Aorta (tissue), 5 donors: ENCODE measurements at regions not wholly inside any gene's neighbourhood (a gene's known extent, or its start where the extent isn't known, plus 50 kb on each side); places are given as distances from the start of the nearest gene placed in this dataset.
A peak's percentile ranks its signal among the peaks of the same experiment; 100 is the strongest.

Experiments
- ATAC-seq: fragments of 200-7000 bp; cut with Tn5 transposase; one replicate; pipeline ENCODE4 v1.9.1; 2022; ENCODE audit warnings: moderate library complexity; ENCODE audit not compliant: low FRiP score
- DNase-seq, 2 donors: peaks; one replicate each; pipeline ENCODE4 v3.0.0-alpha.2; 2020
- H3K27ac ChIP-seq, 2 donors: one replicate each; pipeline ENCODE4 v1.5.1; 2013; ENCODE audit warnings: low read length in 2 of 2, mild to moderate bottlenecking in 2 of 2, moderate library complexity in 2 of 2, control low read depth in 1 of 2, inconsistent platforms in 1 of 2, low read depth in 1 of 2
- H3K27me3 ChIP-seq, 2 donors: one replicate each; pipeline ENCODE4 v1.6.1; 2013; ENCODE audit warnings: control low read depth in 1 of 2, low read length in 1 of 2, mild to moderate bottlenecking in 1 of 2, moderate library complexity in 1 of 2; ENCODE audit not compliant: insufficient read depth in 2 of 2, control insufficient read depth in 1 of 2
- H3K36me3 ChIP-seq, 2 donors: one replicate each; pipeline ENCODE4 v1.6.1; 2013; ENCODE audit warnings: control low read depth in 1 of 2, low read length in 1 of 2, mild to moderate bottlenecking in 1 of 2; ENCODE audit not compliant: insufficient read depth in 2 of 2, control insufficient read depth in 1 of 2
- H3K4me1 ChIP-seq, 2 donors: one replicate each; pipeline ENCODE4 v1.6.1; 2013; ENCODE audit warnings: low read length in 2 of 2, control low read depth in 1 of 2, mild to moderate bottlenecking in 1 of 2, moderate library complexity in 1 of 2; ENCODE audit not compliant: insufficient read depth in 2 of 2, control insufficient read depth in 1 of 2
- H3K4me3 ChIP-seq, 2 donors: one replicate each; pipeline ENCODE4 v1.5.1; 2013; ENCODE audit warnings: low read length in 2 of 2, control low read depth in 1 of 2, mild to moderate bottlenecking in 1 of 2
- H3K9me3 ChIP-seq: one replicate; pipeline ENCODE4 v1.6.1; 2013; ENCODE audit warnings: mild to moderate bottlenecking, low read length; ENCODE audit not compliant: control insufficient read depth
- WGBS, 2 donors: extraction: QIAGEN DNeasy Blood & Tissue Kit; methylation state at CpG; one replicate each; pipeline ENCODE4 v1.1.7; 2013; 5-methylcytosine and 5-hydroxymethylcytosine counted together
- intact Hi-C, 2 donors: fragments of 100-400 bp; cut with DNase I; formaldehyde crosslinking; loops; one replicate each; pipeline versions ENCODE4 v1.14.2 to v1.15.0; 2022
- donor health status: healthy with polysubstance abuse.
- donor health status: Bipolar disorder and iron deficiency.
- donor health status: DM: no; HTN: no; CAD: no.
- donor health status: DM: no; HTN: no; CAD: no.
- donor health status: DM: yes; HTN: yes; CAD: no.

GRCh38 chr12:13362260-13362841 is 165.8 kb downstream of the EMP1 start:
- no peaks in the 10 kb centered on the region for H3K27me3 ChIP-seq
- no peaks in the 10 kb centered on the region for H3K4me1 ChIP-seq
- WGBS, 2 donors, result 53 to 60% methylated on average over 5 of the region's 5 CpGs
- H3K4me3 ChIP-seq, result no peak overlapping the region
- peak in 1 of 2 donors; percentile 79 for DNase-seq
- H3K9me3 ChIP-seq, result no peaks in the 10 kb centered on the region
- intact Hi-C loops, result loop anchor here (2.0 to 5.0 kb wide), 2 partner anchors 172 to 300 kb away; no protein-coding TSS in a partner anchor
- no peaks in the 10 kb centered on the region for H3K36me3 ChIP-seq
- H3K27ac ChIP-seq, result no peak overlapping the region
- peak; percentile 81 for ATAC-seq

- DNase-seq, result no peak
- Histone ChIP-seq H3K4me1 (no peaks in the 10 kb centered on the region), H3K4me3 (no peak overlapping the region), H3K27ac (no peak overlapping the region), H3K9me3 (no peaks in the 10 kb centered on the region), H3K36me3 (no peaks in the 10 kb centered on the region), H3K27me3 (no peaks in the 10 kb centered on the region)
- intact Hi-C loops, result loop anchor here (5.0 kb wide), 1 partner anchor 303 kb away; no protein-coding TSS in a partner anchor
- no peak for ATAC-seq
These were observed 163.1 kb downstream of the EMP1 start for GRCh38 chr12:13359636-13360035.

GRCh38 chr12:13358391-13358905 is 161.9 kb downstream of the EMP1 start:
- 70 to 78% methylated on average over 4 of the region's 4 CpGs for WGBS, 2 donors
- intact Hi-C loops, result no loop called here
- DNase-seq, result no peak

GRCh38 chr12:13350946-13351345 is 154.4 kb downstream of the EMP1 start:
- WGBS, 2 donors, result 89% methylated on average over 2 of the region's 2 CpGs
- intact Hi-C loops, result no loop called here
- ATAC-seq (no peak), DNase-seq (no peak)
- Histone ChIP-seq H3K4me3 (no peak overlapping the region), H3K9me3 (no peaks in the 10 kb centered on the region), H3K4me1 (no peaks in the 10 kb centered on the region), H3K27ac (no peak overlapping the region), H3K27me3 (no peaks in the 10 kb centered on the region), H3K36me3 (no peaks in the 10 kb centered on the region)

More at GRCh38 chr12:13358391-13358905, 161.9 kb downstream of the EMP1 start:
- ATAC-seq, result no peak
- Histone ChIP-seq H3K27ac (no peak overlapping the region), H3K4me3 (no peak overlapping the region), H3K27me3 (no peaks in the 10 kb centered on the region), H3K36me3 (no peaks in the 10 kb centered on the region), H3K9me3 (no peaks in the 10 kb centered on the region), H3K4me1 (no peaks in the 10 kb centered on the region)

GRCh38 chr12:13350381-13350780 is 153.9 kb downstream of the EMP1 start:
- Histone ChIP-seq H3K36me3 (no peaks in the 10 kb centered on the region), H3K9me3 (peaks cover 1% of the 10 kb centered on the region), H3K27me3 (no peaks in the 10 kb centered on the region), H3K4me3 (no peak overlapping the region), H3K4me1 (no peaks in the 10 kb centered on the region), H3K27ac (no peak overlapping the region)
- 57 to 77% methylated on average over 2 of the region's 2 CpGs for WGBS, 2 donors
- intact Hi-C loops, result no loop called here
- DNase-seq (no peak), ATAC-seq (no peak)

- Histone ChIP-seq H3K4me3 (no peak overlapping the region), H3K27me3 (no peaks in the 10 kb centered on the region), H3K27ac (no peak overlapping the region), H3K4me1 (no peaks in the 10 kb centered on the region), H3K36me3 (no peaks in the 10 kb centered on the region), H3K9me3 (peaks cover 1% of the 10 kb centered on the region)
- 65 to 100% methylated on average over 1 of the region's 1 CpG for WGBS, 2 donors
- intact Hi-C loops, result no loop called here
- ATAC-seq (no peak), DNase-seq (no peak)
These were observed 151.9 kb downstream of the EMP1 start for GRCh38 chr12:13348464-13348863.

GRCh38 chr12:13347241-13348043 is 150.9 kb downstream of the EMP1 start:
- peak; percentile 46 for ATAC-seq
- WGBS, 2 donors, result 50 to 52% methylated on average over 4 of the region's 4 CpGs
- H3K4me3 ChIP-seq, result no peak overlapping the region
- no peaks in the 10 kb centered on the region for H3K27me3 ChIP-seq
- peaks cover 1% of the 10 kb centered on the region for H3K9me3 ChIP-seq
- intact Hi-C loops, result no loop called here
- H3K36me3 ChIP-seq, result no peaks in the 10 kb centered on the region
- no peak for DNase-seq
- H3K4me1 ChIP-seq, result no peaks in the 10 kb centered on the region
- no peak overlapping the region for H3K27ac ChIP-seq

- ATAC-seq, result no peak
- intact Hi-C loops, result no loop called here
- no peak for DNase-seq
- H3K9me3 ChIP-seq, result peaks cover 1% of the 10 kb centered on the region
- H3K36me3 ChIP-seq, result no peaks in the 10 kb centered on the region
- H3K27ac ChIP-seq, result no peak overlapping the region
- no peaks in the 10 kb centered on the region for H3K4me1 ChIP-seq
- H3K27me3 ChIP-seq, result no peaks in the 10 kb centered on the region
- no peak overlapping the region for H3K4me3 ChIP-seq
These were observed 149.2 kb downstream of the EMP1 start for GRCh38 chr12:13345722-13346121.

GRCh38 chr12:13343375-13343774 is 146.8 kb downstream of the EMP1 start:
- Histone ChIP-seq H3K27ac (no peak overlapping the region), H3K36me3 (no peaks in the 10 kb centered on the region), H3K4me1 (no peaks in the 10 kb centered on the region), H3K9me3 (peaks cover 1% of the 10 kb centered on the region), H3K4me3 (no peak overlapping the region), H3K27me3 (no peaks in the 10 kb centered on the region)
- DNase-seq, result no peak
- WGBS, 2 donors, result 76 to 78% methylated on average over 2 of the region's 2 CpGs
- no peak for ATAC-seq
- intact Hi-C loops, result no loop called here
